Glutamatergic neuron (in vitro differentiated cells): ENCODE measurements at regions not wholly inside any gene's neighbourhood (a gene's known extent, or its start where the extent isn't known, plus 50 kb on each side); places are given as distances from the start of the nearest gene placed in this dataset.

Experiments
- DNase-seq: peaks from one replicate; pipeline ENCODE4 v3.0.0; 2022
- H3K27ac Mint-ChIP-seq: one replicate; pipeline ENCODE4 v1.8.0; 2020; ENCODE audit warnings: mild to moderate bottlenecking, mixed read lengths, inconsistent platforms; ENCODE audit not compliant: unreplicated experiment
- H3K27me3 Mint-ChIP-seq: one replicate; pipeline ENCODE4 v1.8.0; 2020; ENCODE audit warnings: mild to moderate bottlenecking, moderate library complexity, mixed read lengths, inconsistent platforms; ENCODE audit not compliant: unreplicated experiment
- H3K36me3 Mint-ChIP-seq: one replicate; pipeline ENCODE4 v1.8.0; 2020; ENCODE audit warnings: mild to moderate bottlenecking, mixed read lengths, inconsistent platforms; ENCODE audit not compliant: unreplicated experiment
- H3K4me1 Mint-ChIP-seq: one replicate; pipeline ENCODE4 v1.8.0; 2020; ENCODE audit warnings: mild to moderate bottlenecking, low read depth, mixed read lengths, inconsistent platforms; ENCODE audit not compliant: unreplicated experiment
- H3K4me3 Mint-ChIP-seq: one replicate; pipeline ENCODE4 v1.8.0; 2020; ENCODE audit warnings: mild to moderate bottlenecking, mixed read lengths, inconsistent platforms; ENCODE audit not compliant: unreplicated experiment
- H3K9me3 Mint-ChIP-seq: one replicate; pipeline ENCODE4 v1.8.0; 2020; ENCODE audit warnings: mild to moderate bottlenecking, moderate library complexity, mixed read lengths, inconsistent platforms; ENCODE audit not compliant: unreplicated experiment
- TF ChIP-seq, protein P1 (sequence below): fragments of 200-600 bp; sonication (generic); IDR thresholded peaks from one replicate; pipeline ENCODE4 v1.5.0; 2021; ENCODE audit not compliant: partially characterized antibody, unreplicated experiment

DNA sequence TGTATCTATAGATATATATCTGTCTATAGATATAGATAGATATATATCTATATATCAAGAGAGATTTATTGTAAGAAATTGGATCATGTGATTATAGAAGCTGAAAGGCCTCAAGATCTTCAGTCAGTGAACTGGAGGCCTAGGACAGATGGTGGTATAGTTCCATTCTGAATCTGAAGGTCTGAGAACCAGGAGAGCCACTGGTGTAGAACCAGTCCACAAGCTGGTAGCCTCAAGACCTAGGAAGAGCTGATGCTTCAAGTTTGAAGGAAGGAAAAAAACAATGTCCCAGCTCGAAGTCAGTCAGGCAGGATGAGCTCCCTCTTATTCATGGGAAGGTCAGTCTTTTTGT, 213.2 kb upstream of the JUN start:
- Mint-ChIP-seq H3K4me3 (no peak overlapping the region), H3K27me3 (no peaks in the 10 kb centered on the region), H3K4me1 (no peaks in the 10 kb centered on the region), H3K36me3 (no peaks in the 10 kb centered on the region), H3K27ac (no peak overlapping the region), H3K9me3 (no peaks in the 10 kb centered on the region)
- TF ChIP-seq, protein P1, sequence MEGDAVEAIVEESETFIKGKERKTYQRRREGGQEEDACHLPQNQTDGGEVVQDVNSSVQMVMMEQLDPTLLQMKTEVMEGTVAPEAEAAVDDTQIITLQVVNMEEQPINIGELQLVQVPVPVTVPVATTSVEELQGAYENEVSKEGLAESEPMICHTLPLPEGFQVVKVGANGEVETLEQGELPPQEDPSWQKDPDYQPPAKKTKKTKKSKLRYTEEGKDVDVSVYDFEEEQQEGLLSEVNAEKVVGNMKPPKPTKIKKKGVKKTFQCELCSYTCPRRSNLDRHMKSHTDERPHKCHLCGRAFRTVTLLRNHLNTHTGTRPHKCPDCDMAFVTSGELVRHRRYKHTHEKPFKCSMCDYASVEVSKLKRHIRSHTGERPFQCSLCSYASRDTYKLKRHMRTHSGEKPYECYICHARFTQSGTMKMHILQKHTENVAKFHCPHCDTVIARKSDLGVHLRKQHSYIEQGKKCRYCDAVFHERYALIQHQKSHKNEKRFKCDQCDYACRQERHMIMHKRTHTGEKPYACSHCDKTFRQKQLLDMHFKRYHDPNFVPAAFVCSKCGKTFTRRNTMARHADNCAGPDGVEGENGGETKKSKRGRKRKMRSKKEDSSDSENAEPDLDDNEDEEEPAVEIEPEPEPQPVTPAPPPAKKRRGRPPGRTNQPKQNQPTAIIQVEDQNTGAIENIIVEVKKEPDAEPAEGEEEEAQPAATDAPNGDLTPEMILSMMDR = no peak
- DNase-seq = no peak

DNA sequence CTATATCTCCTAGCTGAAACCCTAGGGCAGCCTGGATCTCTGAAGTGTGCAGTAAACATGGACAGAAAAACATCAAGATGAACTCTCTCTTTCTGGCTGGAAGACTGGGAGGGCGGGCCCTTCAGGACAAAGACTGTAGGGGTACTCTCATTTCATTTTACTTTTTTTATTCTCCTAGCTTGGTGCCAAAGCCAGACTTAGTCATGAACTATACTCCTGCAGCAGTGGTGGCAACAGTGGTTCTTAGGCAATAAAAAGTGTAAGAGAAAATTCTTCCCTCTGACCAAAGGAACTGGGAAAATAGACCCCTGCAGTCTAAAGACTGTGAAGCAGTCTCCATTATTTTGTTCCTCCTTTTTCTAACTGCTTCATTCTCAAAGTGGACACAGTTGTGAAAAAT, 213.8 kb upstream of the JUN start:
- Mint-ChIP-seq H3K9me3 (no peaks in the 10 kb centered on the region), H3K4me1 (no peaks in the 10 kb centered on the region), H3K4me3 (no peak overlapping the region), H3K36me3 (no peaks in the 10 kb centered on the region), H3K27me3 (no peaks in the 10 kb centered on the region), H3K27ac (no peak overlapping the region)
- DNase-seq = no peak
- TF ChIP-seq, protein P1 = no peak

DNA sequence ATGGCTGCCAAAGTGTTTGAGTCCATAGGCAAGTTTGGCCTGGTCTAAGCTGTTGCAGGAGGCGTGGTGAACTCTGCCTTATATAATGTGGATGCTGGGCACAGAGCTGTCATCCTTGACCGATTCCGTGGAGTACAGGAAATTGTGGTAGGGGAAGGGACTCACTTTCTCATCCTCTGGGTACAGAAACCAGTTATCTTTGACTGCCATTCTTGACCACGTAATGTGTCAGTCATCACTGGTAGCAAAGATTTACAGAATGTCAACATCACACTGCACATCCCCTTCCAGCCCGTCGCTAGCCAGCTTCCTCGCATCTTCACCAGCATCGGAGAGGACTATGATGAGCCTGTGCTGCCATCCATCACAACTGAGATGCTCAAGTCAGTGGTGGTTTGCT, 215.8 kb upstream of the JUN start:
- H3K27me3 Mint-ChIP-seq = no peaks in the 10 kb centered on the region
- H3K36me3 Mint-ChIP-seq = no peaks in the 10 kb centered on the region
- DNase-seq = no peak
- no peaks in the 10 kb centered on the region for H3K9me3 Mint-ChIP-seq
- H3K4me3 Mint-ChIP-seq = no peak overlapping the region
- H3K4me1 Mint-ChIP-seq = no peaks in the 10 kb centered on the region
- TF ChIP-seq, protein P1 = no peak
- no peak overlapping the region for H3K27ac Mint-ChIP-seq

DNA sequence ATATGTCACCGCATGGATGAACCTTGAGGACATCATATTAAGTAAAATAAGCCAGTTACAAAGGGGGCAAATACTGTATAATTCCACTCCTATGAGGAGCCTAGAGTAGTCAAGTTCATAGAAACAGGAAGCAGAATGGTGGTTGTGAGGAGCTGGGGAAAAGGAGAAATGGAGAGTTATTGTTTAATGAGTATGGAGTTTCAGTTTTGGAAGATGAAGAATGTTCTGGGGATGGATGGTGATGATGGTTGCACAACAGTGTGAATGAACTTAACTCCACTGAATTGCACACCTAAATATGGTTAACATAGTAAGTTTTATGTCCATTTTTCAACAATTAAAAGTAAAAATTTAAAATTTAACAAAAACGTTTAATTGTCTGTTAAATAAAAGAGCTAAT, 220.9 kb upstream of the JUN start:
- no peak overlapping the region for H3K27ac Mint-ChIP-seq
- no peaks in the 10 kb centered on the region for H3K4me1 Mint-ChIP-seq
- no peaks in the 10 kb centered on the region for H3K36me3 Mint-ChIP-seq
- no peaks in the 10 kb centered on the region for H3K9me3 Mint-ChIP-seq
- no peak overlapping the region for H3K4me3 Mint-ChIP-seq
- no peak for DNase-seq
- H3K27me3 Mint-ChIP-seq = peaks cover 2% of the 10 kb centered on the region
- TF ChIP-seq, protein P1 = no peak

DNA sequence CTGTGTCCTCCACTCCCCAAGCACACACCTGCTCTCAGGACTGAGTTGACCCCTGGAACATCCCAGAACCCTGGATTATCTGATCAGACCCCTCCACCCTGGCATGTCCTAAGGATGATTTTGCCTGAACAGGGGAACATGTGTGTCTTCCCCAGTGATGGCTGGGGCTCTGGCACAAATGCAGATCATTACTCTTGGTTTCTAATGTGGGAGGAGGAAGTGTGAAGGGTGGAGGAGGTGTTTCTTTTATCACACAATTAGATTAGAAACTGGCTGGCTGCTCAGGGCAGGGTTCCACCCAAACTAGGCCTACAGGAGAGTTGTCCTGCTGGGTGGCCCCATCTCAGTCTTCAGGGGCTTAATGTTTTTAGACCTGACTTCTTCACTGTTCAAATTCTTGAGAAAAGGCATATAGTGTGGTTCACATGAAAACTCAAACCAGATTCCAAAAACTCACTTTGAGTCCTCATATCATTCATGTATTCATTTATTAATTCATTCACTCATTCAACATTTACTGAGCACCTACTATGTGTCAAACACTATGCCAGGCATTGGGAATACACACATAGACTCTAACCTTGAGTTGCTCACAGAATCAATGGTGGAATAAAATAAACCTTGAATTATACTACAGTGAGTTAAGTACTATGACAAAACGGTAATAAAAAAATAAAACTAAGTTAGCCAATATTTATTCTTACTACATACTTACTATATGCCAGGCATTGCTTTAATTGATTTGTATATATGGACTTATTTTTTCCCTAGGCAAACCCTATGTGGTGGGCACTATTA, 221.8 kb upstream of the JUN start:
- H3K4me1 Mint-ChIP-seq = no peaks in the 10 kb centered on the region
- TF ChIP-seq, protein P1 = no peak
- no peak for DNase-seq
- H3K4me3 Mint-ChIP-seq = no peak overlapping the region
- H3K27me3 Mint-ChIP-seq = peaks cover 2% of the 10 kb centered on the region
- no peaks in the 10 kb centered on the region for H3K9me3 Mint-ChIP-seq
- H3K36me3 Mint-ChIP-seq = no peaks in the 10 kb centered on the region
- H3K27ac Mint-ChIP-seq = no peak overlapping the region
